Effector memory CD4-positive, alpha-beta T cell (primary cell): ENCODE measurements at regions not wholly inside any gene's neighbourhood (a gene's known extent, or its start where the extent isn't known, plus 50 kb on each side); places are given as distances from the start of the nearest gene placed in this dataset.

Source experiments
- DNase-seq, 3 donors: peaks; one replicate each; pipeline ENCODE4 v3.0.0-alpha.2; 2020
- H3K27ac ChIP-seq: 2 replicates; pipeline ENCODE4 v1.7.0; 2013; ENCODE audit warnings: mild to moderate bottlenecking, low read length, moderate library complexity; ENCODE audit not compliant: insufficient read depth, poor library complexity, severe bottlenecking
- H3K27me3 ChIP-seq: replicated peaks from 2 replicates; pipeline ENCODE4 v1.7.0; 2013; ENCODE audit warnings: mild to moderate bottlenecking, low read length; ENCODE audit not compliant: insufficient read depth, control insufficient read depth, poor library complexity, severe bottlenecking
- H3K36me3 ChIP-seq: 2 replicates; pipeline ENCODE4 v1.7.0; 2013; ENCODE audit warnings: mild to moderate bottlenecking, low read length, moderate library complexity; ENCODE audit not compliant: control insufficient read depth, insufficient read depth
- H3K4me1 ChIP-seq: 2 replicates; pipeline ENCODE4 v1.7.0; 2013; ENCODE audit warnings: low read length, mild to moderate bottlenecking; ENCODE audit not compliant: control insufficient read depth, insufficient read depth, poor library complexity, severe bottlenecking
- H3K4me3 ChIP-seq: 2 replicates; pipeline ENCODE4 v1.7.0; 2013; ENCODE audit warnings: low read length, low read depth, mild to moderate bottlenecking; ENCODE audit not compliant: insufficient read depth, poor library complexity, severe bottlenecking
- H3K9me3 ChIP-seq: 2 replicates; pipeline ENCODE4 v1.7.0; 2013; ENCODE audit warnings: mild to moderate bottlenecking, low read length, moderate library complexity; ENCODE audit not compliant: control insufficient read depth

DNA sequence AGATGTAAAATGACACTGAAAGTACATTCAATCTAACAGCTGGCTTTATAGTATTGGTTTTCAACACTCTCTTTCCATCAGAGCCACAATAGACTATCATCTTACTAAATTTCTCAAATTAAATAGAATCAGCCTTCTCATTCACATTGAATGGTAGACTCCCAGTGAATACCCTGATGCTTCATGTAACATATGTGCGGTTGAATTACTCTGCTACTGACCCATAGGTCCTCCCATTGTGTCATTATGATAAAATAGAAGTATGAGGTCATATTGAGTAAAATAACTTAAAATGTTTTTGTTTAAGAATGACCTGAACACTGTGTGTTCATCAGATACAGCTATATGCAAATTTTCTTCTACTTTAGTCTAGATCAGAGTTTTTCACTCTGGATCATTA lies 75.9 kb upstream of the ADAMTSL1 start:
- Histone ChIP-seq H3K4me1 (no peaks in the 10 kb centered on the region), H3K4me3 (no peak overlapping the region), H3K27ac (no peak overlapping the region), H3K27me3 (no peaks in the 10 kb centered on the region), H3K9me3 (no peaks in the 10 kb centered on the region), H3K36me3 (no peaks in the 10 kb centered on the region)
- DNase-seq = no peak

GRCh38 chr9:18404434-18405029 lies 69.4 kb upstream of the ADAMTSL1 start:
- no peaks in the 10 kb centered on the region for H3K27me3 ChIP-seq
- no peaks in the 10 kb centered on the region for H3K9me3 ChIP-seq
- no peaks in the 10 kb centered on the region for H3K4me1 ChIP-seq
- H3K27ac ChIP-seq = no peak overlapping the region
- H3K4me3 ChIP-seq = no peak overlapping the region
- H3K36me3 ChIP-seq = no peaks in the 10 kb centered on the region
- no peak for DNase-seq

DNA sequence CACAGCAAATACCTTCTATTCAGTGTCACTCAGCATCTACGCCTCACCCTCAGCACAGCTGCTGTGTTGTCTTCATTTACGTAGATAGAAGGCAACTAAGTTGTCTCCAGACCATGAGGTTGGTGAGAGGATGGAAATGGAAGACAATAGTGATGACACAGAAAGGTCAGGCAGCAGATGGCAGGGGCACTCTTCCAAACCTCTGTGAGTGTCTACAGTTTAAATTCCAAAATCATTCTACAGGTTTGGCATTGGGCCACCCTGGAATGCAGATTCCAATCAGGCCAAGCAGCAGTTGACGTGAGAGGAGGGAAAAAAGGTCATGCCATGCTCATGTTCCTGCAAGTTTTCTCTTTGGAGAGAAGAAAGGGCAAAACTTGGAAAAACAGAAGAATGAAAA lies 68.7 kb upstream of the ADAMTSL1 start:
- H3K27ac ChIP-seq = no peak overlapping the region
- H3K27me3 ChIP-seq = no peaks in the 10 kb centered on the region
- no peaks in the 10 kb centered on the region for H3K36me3 ChIP-seq
- H3K4me1 ChIP-seq = no peaks in the 10 kb centered on the region
- H3K9me3 ChIP-seq = no peaks in the 10 kb centered on the region
- no peak overlapping the region for H3K4me3 ChIP-seq
- no peak for DNase-seq

DNA sequence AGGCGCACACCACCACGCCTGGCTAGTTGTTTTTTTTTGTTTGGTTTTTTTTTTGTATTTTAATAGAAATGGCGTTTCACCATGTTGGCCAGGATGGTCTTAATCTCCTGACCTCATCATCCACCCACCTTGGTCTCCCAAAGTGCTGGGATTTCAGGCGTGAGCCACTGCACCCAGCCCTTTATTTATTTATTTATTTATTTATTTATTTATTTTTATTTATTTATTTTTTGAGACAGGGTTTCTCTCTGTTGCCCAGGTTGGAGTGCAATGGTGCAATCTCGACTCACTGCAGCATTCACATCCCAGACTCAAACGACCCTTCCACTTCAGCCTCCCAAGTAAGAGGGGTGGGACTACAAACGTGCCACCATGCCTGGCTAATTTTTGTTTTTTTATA lies 63.0 kb upstream of the ADAMTSL1 start:
- Histone ChIP-seq H3K27ac (no peak overlapping the region), H3K4me1 (no peaks in the 10 kb centered on the region), H3K36me3 (no peaks in the 10 kb centered on the region), H3K9me3 (no peaks in the 10 kb centered on the region), H3K4me3 (no peak overlapping the region), H3K27me3 (no peaks in the 10 kb centered on the region)
- no peak for DNase-seq

DNA sequence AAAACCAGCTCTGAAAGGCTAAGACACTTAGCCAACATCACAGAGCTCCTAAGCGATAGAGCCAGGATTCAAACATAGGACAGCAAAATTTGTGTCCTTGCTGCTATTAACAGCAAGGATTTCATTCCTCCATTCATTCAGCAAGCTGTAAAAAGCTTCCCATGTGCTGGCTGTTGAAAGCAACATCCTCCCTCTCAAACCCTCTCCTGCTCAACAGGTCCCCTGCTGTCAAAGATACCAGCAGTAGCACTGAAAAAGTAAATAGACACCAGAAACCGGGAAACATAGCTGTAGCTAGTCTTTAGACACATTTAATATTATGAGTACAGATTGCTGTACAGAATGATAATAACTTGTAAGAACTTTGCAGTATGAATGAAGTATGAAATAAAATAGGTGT lies 52.6 kb upstream of the ADAMTSL1 start:
- Histone ChIP-seq H3K27ac (no peak overlapping the region), H3K9me3 (no peaks in the 10 kb centered on the region)

GRCh38 chr9:18422296-18423036 lies 51.5 kb upstream of the ADAMTSL1 start:
- Histone ChIP-seq H3K4me1 (no peaks in the 10 kb centered on the region), H3K27ac (no peak overlapping the region), H3K27me3 (no peaks in the 10 kb centered on the region), H3K36me3 (no peaks in the 10 kb centered on the region), H3K9me3 (no peaks in the 10 kb centered on the region), H3K4me3 (no peak overlapping the region)
- DNase-seq = no peak

More for the DNA sequence above, 52.6 kb upstream of the ADAMTSL1 start:
- Histone ChIP-seq H3K27me3 (no peaks in the 10 kb centered on the region), H3K4me1 (no peaks in the 10 kb centered on the region), H3K4me3 (no peak overlapping the region), H3K36me3 (no peaks in the 10 kb centered on the region)
- DNase-seq = no peak

- DNase-seq = no peak
- H3K27ac ChIP-seq = no peak overlapping the region
- H3K36me3 ChIP-seq = no peaks in the 10 kb centered on the region
- H3K27me3 ChIP-seq = no peaks in the 10 kb centered on the region
- no peak overlapping the region for H3K4me3 ChIP-seq
- H3K4me1 ChIP-seq = no peaks in the 10 kb centered on the region
- H3K9me3 ChIP-seq = no peaks in the 10 kb centered on the region
Measured at GRCh38 chr9:18423791-18424531, 50.0 kb upstream of the ADAMTSL1 start.
